Renal pelvis (tissue), 1 donor: ENCODE measurements at regions not wholly inside any gene's neighbourhood (a gene's known extent, or its start where the extent isn't known, plus 50 kb on each side); places are given as distances from the start of the nearest gene placed in this dataset.
"Not testable (repeated sequence)": the region's sequence is repeated elsewhere in the genome, so short reads cannot be mapped to it uniquely, and the experiment has no call there.

ENCODE experiments used
- DNase-seq: peaks from one replicate; pipeline ENCODE4 v3.0.0-alpha.2; 2013

DNA sequence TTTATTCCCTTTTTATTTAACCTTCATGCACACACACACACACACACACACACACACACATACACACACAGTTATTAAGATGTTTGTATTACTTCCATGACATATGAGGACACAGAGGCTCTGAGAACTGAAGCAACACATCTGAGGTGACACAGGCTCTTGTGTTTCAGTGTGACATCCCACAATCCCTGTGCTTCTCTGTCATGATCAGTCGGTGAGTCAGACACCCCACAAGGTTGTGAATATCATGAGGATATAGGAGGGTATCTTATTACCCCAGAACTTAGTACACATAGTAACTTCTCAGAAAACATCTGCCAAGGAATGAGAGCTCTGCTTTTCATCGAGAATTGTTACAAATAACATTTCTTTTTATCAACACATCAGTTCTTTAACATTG lies 459.3 kb downstream of the PLPP3 start:
- DNase-seq: no peak

DNA sequence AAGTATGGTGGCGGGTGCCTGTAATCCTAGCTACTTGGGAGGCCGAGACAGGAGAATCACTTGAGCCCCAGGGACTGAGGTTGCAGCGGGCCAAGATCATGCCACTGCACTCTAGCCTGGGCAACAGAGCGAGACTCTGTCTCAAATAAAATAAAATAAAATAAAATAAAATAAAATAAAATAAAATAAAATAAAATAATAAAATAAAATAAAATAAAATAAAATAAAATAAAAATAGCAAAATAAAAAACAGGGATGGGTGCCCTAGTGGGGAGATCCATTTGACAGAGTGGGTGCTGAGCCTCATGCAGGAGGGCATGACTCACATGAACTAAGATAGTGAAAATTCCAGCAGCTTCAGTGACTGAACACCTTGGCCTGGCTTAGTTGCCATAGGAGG lies 460.7 kb downstream of the PLPP3 start:
- not testable (repeated sequence) for DNase-seq

DNA sequence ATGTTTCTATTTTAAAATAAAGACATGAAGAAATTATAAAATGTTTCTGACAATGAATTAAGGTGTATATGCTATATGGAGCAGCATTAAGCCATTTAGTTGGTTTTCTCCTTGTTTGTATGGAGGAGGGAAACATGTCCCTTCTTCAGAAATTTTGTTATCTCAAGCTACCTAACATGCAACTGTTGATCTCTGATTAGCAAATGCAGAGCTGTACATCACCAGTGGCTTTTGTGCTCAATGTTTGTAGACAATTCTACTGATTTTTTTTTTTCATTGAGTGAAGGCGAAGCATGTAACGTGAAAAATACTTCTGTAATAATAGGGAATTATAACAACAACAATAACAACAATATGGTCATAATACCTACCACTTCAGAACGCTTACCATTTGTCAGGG lies 463.7 kb downstream of the PLPP3 start:
- DNase-seq: no peak

DNA sequence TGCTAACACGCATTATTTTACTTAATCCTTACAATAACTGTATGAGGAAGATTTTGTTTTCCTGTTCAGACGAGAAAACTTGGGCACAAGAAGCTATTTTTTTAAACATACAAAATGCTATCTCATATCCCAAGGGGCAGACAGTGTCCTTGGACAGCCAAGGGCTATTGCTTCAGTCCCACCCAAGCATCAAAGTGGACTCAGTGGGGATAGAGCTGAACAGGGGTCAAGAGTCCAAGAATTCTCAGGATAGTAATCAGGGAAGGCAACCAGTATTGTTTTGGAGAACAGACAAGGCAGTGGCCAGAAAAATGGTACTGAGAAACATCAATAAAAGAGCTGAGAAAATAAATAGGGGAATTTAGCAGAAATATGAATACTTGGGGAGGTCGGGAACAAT lies 465.7 kb downstream of the PLPP3 start:
- DNase-seq: no peak

DNA sequence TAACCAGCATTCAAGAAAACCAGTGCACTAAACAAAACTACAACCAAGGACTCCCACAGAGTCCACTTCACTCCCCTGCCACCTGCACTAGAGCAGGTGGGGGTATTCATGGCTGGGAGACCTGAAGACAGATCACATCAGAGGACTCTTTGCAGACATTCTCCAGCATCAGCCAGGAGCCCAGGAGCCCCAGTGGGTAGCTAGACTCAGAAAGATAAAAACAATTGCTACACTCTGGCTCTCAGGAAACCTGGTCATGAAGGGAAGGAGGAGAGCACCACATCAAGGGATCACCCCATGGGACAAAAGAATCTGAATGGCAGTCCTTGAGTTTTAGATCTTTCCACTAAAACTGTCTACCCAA lies 472.1 kb downstream of the PLPP3 start:
- DNase-seq: no peak

DNA sequence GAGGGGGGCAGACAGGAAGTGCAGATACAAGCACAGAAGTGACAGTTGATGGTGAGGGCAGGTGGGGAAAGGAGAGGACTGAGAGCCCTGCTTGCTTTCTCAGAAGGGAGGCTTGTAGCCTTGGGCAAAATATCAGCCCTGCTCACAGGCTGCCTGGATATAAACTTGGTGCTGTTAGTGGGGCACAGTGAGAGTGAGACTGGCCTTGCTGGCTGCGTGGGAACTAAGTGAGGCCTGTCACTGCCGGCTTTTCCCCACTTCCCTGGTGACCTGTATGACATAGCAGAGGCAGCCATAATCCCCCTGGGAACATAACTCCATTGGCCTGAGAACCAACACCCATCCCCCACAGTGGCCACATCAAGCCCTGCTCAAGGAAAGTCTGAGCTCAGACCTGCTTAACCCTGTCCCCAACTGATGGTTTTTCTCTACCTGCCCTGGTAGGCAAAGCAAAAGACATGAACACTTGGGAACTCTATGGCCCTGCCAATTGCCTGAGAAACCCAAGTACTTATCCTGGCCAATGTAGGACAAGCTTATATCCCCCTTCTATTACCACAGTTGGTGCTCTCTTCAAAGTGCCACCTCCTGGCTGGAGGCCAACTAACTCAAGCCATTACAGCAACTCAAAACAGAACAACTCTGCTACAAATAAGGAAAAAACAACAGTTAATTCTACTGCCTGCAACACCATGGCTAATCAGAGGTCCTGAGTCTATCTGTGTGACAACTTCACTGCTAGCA lies 472.7 kb downstream of the PLPP3 start:
- DNase-seq: no peak

DNA sequence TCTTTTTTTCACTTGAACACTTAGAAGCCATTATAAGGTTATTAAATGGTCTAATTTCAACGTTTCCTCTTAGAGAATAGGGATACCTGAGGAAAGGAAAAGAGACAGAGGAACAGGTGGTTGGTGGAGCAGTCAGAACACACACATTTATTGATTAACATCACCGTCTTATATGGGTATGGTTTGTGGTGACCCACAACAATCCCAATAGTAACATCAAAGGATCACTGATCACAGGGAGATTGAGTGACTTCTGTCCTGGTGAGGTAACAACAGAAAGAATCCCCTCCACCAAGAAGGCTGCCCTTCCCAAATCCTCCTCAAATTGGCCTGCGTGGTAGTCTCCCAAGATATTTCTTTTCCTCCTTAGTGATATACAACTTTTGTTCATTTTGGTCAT lies 474.0 kb downstream of the PLPP3 start:
- no peak for DNase-seq

DNA sequence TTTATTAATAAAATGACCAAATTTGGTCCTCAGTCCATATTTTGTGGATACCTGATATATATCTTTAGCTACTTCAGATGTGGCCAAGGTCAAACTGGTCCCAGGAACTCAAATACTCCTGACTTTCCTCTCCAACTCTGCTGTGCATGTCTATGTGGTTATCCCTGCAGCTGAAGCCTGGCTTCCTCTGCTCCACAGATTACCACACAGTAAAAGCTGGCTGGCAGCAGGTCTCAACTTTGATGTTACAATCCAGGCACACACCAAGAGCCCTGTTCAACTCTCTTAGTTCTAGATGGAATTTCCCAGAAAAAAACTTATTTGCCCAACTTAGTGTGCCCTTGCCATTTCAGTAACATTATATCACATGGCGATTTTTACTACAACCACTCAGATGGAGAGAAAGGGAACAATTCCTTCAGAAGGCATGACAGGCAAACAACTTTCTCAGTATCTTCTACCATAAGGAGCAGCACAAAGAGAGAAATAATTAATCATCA lies 479.5 kb downstream of the PLPP3 start:
- DNase-seq: no peak

DNA sequence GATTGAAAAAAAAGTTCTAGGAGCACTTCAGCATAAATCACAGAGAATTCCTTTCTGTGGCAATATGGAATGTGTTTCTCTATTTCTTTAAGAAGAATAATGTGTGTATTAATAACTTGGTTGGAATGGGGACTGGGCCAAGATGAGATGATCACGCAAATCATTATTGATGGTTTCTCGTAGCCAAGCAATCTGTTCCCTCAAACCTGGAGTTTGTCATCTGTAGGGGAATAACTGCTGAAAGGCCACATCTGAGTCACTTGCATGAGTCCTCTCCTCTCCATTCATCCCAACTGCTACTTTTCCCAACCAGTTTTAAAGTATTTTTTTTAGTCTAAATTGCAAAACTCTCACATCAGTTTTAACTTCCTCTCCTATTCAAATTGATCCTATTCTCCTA lies 480.4 kb downstream of the PLPP3 start:
- DNase-seq: no peak

DNA sequence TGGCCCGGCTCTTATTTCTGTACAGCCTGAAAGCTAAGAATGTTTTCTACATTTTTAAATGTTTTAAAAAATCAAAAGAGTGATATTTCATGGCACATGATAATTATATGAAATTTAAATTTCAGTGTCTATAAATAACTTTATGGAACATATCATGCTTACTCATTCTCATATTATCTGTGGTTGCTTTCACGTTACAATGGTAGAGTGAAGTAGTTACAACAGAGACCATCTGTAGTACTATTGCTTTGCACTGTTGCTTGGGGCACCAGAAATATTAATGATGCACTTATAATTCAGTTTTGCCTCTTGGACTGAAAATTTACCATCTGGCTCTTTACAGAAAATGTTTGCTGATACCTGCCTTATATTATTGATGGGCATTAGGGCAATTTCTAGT lies 481.6 kb downstream of the PLPP3 start:
- DNase-seq: no peak

DNA sequence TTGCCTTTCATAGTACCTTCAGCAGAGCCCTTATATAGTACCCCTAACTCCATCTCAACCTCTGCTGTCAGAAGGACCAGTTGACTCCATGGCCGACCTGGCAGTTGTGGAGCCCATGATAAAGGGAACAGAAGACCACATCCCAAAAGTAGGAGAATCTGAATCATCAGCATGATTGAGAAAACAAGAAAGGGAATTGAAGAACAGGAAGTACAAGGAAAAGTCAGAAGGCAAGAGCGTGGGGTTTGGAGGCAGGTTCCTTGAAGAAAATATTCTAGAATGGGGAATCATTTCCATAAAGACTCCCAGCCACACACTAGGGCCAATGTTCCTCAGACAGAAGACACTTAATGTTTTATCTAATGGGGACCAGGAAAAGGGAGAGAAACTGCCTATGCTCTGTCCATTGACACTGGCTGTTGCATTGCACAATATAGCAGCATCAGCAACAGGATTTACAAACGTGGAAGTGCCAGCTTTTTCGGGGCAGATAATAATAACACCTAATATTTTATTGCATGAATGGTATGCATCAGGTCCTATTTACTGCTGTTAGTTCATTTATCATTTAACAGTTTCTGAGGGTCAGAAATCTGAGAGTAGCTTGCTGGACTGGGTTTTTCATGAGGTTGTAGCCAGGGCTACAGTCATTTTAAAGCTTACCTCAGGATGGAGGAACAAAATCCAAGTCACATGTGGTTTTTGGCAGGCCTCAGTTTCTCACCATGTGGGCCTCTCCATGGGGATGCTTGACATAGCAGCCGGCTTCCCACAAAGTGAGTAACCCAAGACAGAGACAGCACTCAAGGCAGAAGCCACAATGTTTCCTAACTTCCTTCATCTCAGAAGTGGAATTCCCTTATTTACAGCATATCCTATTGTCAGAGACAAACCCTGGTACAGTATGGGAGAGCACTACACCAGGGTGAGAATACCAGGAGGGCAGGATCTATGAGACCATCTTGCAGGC lies 483.4 kb downstream of the PLPP3 start:
- no peak for DNase-seq

DNA sequence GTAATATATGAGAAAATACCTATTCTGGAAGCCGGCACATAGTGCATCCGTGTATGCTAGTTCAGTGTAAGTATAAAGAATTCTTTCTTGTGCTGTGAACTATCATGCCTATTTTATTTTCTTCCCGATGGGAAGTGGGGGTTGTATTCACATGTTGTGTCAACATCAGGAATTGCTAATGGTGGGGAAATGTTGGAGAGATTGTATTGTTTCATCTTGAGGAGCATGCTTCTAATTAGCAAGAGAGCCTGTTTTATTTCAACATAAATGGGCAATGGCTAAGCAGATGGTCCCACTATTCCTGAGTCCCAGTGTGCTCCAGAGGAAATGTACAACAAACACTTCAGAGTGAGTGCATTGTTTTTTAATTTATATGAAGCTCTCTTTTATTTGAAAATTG lies 485.2 kb downstream of the PLPP3 start:
- DNase-seq: no peak

DNA sequence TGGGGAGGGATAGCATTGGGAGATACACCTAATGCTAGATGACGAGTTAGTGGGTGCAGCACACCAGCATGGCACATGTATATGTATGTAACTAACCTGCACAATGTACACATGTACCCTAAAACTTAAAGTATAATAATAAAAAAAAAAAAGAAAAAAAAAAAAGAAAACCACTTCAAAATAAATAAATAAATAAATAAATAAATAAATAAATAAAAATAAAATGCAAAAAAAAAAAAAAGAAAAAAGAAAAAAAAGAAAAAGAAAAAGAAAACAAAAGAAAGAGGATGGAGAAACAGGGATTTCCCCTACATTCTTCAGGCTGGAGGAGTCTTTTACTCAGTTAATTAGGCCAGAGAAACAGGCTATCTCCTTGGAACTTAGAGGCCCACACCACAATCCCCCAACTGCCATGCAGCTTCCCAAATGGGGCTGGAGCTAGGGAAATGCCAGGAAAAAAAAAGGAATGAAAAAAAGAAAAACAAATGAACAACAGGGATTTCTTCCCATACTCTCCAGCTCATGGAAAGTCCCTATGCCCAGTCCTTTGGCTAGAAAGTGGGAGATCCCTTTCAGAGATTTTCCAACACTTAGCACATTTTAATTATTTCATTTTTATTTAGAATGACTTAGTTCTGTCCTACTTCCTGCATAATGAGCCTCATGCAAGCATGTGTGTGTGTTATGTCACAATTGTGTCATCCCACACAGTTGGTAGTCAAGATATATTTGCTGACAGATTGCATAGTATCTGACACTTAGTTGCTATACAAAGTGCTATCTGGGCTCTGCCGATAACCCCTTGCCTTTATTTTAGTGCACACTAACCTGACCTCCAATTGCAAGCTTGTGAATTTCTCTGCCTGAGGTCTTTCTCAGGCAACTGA lies 486.4 kb downstream of the PLPP3 start:
- no peak for DNase-seq

DNA sequence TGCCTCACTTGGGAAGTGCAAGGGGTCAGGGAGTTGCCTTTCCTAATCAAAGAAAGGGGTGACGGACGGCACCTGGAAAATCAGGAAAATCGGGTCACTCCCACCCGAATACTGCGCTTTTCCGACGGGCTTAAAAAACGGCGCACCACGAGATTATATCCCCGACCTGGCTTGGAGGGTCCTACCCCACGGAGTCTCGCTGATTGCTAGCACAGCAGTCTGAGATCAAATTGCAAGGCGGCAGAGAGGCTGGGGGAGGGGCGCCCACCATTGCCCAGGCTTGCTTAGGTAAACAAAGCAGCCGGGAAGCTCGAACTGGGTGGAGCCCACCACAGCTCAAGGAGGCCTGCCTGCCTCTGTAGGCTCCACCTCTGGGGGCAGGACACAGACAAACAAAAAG lies 489.5 kb downstream of the PLPP3 start:
- not testable (repeated sequence) for DNase-seq

DNA sequence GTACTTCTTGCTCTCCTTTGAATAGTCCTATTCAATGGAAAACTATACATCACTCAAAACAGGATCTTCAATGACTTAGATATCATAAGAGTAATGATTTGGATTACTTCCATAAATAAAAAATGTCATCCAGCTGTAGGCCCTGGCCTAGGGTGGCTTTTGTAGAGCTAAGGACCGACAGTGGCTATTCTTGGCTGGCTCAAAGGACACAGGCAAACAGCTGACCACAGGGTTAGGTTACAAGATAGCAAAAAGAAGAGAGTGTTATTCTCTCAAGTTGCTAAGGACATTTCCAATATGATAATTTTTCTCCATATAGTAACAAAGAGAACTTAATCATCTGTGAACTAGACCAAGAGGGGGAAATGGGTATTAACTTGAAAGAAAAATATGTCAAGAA lies 495.1 kb downstream of the PLPP3 start:
- DNase-seq: no peak

DNA sequence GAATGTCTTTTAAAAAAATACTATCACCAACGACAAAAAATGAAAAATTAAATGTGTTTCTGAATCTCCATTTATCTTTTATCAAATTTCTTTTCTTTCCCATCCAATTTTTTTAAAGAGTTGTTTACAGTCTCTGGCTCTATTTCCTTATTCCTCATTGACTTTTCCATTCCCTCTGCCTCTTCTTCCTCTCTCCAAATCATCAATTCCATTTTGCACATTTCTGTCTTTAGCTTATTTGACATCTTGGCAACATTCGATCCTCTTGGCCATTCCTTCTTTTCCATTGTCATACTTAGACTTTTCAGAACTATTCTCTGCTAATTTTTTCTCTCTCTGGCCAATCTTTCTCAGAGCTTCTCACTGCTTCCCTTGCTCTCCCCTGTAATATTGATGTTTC lies 497.6 kb downstream of the PLPP3 start:
- DNase-seq: no peak

DNA sequence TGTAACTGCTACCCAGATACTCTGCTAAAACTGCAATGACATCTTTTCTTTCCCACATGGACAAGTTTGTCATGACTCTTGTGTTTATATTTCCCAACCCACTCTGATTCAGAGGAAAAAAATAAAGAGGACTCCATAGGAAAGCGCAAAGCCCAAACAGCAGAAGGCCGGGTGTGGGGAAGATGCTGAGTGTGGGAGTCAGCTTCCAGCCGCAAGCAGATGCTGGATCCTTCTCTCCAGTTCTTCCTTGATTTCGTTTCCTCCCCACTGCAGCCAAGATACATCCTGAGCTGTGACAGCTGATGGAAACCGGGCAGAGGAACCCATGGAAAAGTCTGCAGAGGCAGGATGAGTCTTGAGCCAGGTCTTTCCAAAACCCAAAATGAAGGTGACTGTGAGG lies 498.2 kb downstream of the PLPP3 start:
- DNase-seq: no peak

DNA sequence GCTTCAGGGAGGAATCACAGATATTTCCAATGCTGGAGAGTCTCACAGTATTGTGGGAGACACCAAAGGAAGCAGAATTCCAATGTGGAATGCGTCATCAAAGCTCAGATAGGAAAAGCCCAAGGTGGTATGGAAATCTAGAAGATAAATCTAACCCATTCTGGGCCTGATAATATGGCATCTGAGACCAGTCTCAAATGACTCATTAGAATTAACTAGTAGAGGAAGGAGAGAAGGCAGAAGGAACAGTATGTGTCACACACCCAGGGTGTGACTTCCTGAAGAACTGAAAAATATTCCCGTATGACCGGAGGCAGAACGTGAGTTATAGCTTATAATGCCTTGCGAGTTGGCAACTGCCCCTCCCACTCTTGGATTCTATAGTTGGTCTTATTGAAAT lies 499.2 kb downstream of the PLPP3 start:
- DNase-seq: no peak

DNA sequence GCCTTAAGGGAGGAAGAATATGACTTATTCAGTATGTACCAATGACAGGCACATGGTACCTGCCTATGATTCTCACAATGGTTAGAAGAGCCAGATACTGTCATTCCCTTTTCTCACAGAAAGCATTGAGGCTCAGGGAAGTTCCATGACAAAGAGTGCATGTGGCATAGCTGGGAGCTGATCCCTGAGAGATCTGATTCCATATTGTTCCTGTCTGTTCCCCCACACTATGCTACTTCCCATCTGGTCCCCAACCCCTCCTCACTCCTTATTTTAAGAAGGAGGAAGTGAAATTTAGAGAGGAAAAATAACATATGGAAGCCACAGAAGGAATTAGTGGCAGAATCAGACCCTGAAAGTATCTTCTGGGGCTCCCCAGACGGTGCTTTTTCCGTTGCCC lies 500.0 kb downstream of the PLPP3 start:
- DNase-seq: no peak

DNA sequence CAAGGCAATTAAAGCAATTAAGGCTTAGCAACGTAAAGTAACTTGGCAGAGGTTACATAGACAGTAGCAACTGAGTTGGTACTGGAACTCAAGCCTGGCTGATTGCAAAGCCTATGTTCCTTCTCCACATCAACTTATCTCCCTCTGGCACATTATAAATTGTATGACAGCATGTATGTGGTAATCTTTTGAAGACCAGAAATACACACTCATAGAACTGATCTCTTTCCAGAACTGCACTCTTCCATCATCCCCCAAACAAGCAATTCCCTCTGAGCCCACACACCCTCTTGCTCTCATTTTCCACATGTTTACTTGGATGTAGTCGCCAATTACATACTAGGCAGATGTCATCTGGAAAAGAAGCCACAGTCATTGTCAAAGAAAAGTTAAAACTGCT lies 502.2 kb downstream of the PLPP3 start:
- DNase-seq: no peak

DNA sequence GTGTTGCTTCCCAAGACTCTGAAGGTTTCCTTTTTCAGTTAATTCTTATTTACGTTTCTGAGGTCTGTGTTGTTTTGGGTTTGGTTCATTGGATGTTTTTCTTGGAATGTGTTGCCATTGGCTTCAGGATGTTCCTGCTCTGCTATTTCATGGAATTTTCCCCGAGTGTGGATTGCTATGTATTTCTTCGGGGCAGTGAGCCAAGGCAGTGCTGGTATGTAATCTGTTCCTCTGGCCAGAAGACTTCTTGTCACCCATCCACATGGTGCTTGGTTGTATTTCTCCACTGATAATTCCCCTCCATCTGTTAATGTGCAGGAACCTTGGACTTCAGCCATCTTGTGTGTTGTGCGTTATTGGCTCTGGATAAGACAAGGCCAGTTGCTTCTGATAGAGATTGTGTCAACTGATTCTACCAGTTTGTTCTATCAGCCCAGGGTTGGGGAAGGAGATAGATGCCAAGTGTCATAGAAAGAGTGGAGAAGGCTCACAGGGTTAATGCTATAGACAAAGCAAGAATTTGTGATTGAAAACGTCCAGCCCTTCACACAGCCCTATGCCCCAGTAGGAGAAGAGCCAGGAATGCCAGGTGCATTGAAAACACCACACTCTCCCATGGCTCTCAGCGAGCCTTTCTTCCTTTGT lies 505.2 kb downstream of the PLPP3 start:
- peak; percentile 65 for DNase-seq

DNA sequence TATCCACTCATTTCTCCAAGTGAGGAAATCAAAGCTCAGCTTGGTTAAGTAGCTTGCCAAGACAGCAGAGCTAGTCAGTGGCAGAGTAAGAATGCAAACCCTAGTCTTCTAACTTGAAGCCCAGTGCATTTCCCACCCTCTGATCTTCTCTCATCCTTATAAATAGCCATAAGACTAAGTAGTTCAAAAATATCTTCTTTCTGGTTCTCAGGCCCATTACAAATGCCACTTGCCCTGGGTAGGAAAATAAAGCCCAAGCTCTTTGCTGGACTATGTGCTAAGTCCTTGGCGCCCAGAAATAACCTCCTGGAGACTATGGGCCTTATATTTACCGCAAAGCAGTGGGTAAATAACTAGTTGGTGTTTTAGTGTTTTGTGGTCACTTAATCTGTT lies 505.8 kb downstream of the PLPP3 start:
- no peak for DNase-seq
